ENCODE measurements at regions not wholly inside any gene's neighbourhood (a gene's known extent, or its start where the extent isn't known, plus 50 kb on each side); places are given as distances from the start of the nearest gene placed in this dataset.

GRCh38 chr13:72185776-72186175 lies 318.8 kb upstream of the DACH1 start:
- TF ChIP-seq CTCF (IDR thresholded peaks at IDR 0.05) (no peak), POLR2A (IDR thresholded peaks at IDR 0.05) (no peak)
- Histone ChIP-seq H3K4me1 (no peaks in the 10 kb centered on the region), H3K9me3 (no peaks in the 10 kb centered on the region), H3K4me3 (no peak overlapping the region), H3K36me3 (no peaks in the 10 kb centered on the region), H3K27me3 (no peaks in the 10 kb centered on the region), H3K27ac (no peak overlapping the region)
- DNase-seq, result no peak

- no peak for TF ChIP-seq CTCF (IDR thresholded peaks at IDR 0.05)
- Histone ChIP-seq H3K36me3 (no peaks in the 10 kb centered on the region), H3K4me3 (no peak overlapping the region), H3K27me3 (no peaks in the 10 kb centered on the region), H3K27ac (no peak overlapping the region), H3K4me1 (no peaks in the 10 kb centered on the region), H3K9me3 (no peaks in the 10 kb centered on the region)
- no peak for DNase-seq
These were observed 314.7 kb upstream of the DACH1 start for GRCh38 chr13:72181661-72182060.

DNA sequence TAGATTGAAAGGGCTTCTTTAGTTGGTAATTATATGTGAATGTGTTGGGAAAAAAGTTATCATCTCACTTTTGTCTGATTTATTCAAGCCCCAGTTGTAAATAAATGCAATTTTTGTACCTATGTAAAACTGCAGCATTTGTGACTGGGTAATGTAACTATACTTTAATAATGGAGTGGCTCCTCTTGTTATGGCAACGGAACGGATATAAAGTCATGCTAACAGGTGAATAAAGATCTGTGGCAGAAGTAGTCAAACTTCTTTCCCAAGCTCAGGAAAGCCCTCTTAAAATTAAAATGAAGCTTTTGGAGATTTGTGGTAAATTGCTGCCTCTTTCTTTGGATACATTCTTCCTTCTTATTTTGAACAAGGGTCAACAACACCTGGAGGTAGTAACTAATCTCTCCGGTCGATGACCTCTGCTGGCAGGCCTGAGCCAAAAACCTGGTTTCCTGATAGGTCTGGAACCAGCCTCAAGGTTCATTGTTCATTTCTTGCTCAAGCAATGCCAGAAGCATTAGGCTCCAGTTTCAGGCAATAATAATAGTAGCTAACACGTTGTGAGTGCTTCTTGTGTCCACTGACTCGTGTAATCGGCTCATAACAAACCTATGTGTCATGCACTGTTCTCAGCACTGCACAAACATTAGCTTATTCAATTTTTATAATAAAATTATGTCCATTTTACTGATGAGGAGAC lies 313.4 kb upstream of the DACH1 start:
- Histone ChIP-seq H3K9me3 (no peaks in the 10 kb centered on the region), H3K27me3 (no peaks in the 10 kb centered on the region), H3K4me3 (no peak overlapping the region), H3K27ac (no peak overlapping the region), H3K4me1 (no peaks in the 10 kb centered on the region), H3K36me3 (no peaks in the 10 kb centered on the region)
- no peak for TF ChIP-seq CTCF (IDR thresholded peaks at IDR 0.05)
- TF ChIP-seq POLR2A (IDR thresholded peaks at IDR 0.05), result no peak
- no peak for DNase-seq

GRCh38 chr13:72174549-72174948 lies 307.5 kb upstream of the DACH1 start:
- Histone ChIP-seq H3K27ac (no peak overlapping the region), H3K4me3 (no peak overlapping the region), H3K36me3 (no peaks in the 10 kb centered on the region), H3K4me1 (no peaks in the 10 kb centered on the region), H3K27me3 (no peaks in the 10 kb centered on the region), H3K9me3 (no peaks in the 10 kb centered on the region)
- DNase-seq, result no peak
- TF ChIP-seq CTCF (IDR thresholded peaks at IDR 0.05), result no peak
- no peak for TF ChIP-seq POLR2A (IDR thresholded peaks at IDR 0.05)

DNA sequence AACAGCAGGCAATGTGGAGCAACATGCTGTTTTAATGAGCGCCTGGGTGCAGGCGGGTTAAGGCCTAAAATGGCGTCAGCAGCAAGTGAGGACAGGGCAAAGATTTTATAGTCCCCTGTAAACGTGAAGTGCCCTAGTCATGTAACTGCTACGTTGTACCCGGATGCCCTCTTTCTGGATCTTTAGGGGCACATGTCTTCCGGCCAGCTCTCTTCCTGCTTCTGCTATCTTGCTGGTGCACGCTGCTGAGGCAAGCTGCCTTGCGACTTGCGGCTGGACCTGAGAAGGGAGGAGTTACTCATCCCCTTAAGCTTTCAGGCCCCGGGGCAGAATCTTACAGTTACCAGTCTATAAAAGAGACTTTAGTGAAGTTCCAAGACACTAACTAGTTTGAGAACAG lies 303.6 kb upstream of the DACH1 start:
- Histone ChIP-seq H3K4me1 (no peaks in the 10 kb centered on the region), H3K4me3 (no peak overlapping the region), H3K27ac (no peak overlapping the region), H3K36me3 (no peaks in the 10 kb centered on the region), H3K9me3 (no peaks in the 10 kb centered on the region), H3K27me3 (no peaks in the 10 kb centered on the region)
- no peak for DNase-seq
- TF ChIP-seq CTCF (IDR thresholded peaks at IDR 0.05) (no peak), POLR2A (IDR thresholded peaks at IDR 0.05) (no peak)

All from Peyer's patch (tissue), 4 donors.